CD8-positive, alpha-beta memory T cell (primary cell): ENCODE measurements at regions not wholly inside any gene's neighbourhood (a gene's known extent, or its start where the extent isn't known, plus 50 kb on each side); places are given as distances from the start of the nearest gene placed in this dataset.

Experiments
- CTCF ChIA-PET: fragments of 350-600 bp; sonication (Branson Sonifier 250); formaldehyde crosslinking; loops from one replicate; lab custom pipeline; 2021; ENCODE audit warnings: antibody characterized with exemption; lab: Charles Lee
- POLR2A ChIA-PET: fragments of 350-600 bp; sonication (Branson Sonifier 250); formaldehyde crosslinking; loops from one replicate; lab custom pipeline; 2021; ENCODE audit warnings: antibody characterized with exemption; lab: Charles Lee
- DNase-seq, 5 donors: peaks; one replicate each; pipeline versions ENCODE4 v3.0.0 to v3.0.0-alpha.2; 2020 to 2022; ENCODE audit warnings: mixed read lengths in 1 of 5
- H3K27ac ChIP-seq: one replicate; pipeline ENCODE4 v1.7.0; 2013; ENCODE audit warnings: low read depth, mild to moderate bottlenecking, low read length, moderate library complexity
- H3K27me3 ChIP-seq: 2 replicates; pipeline ENCODE4 v1.7.0; 2013; ENCODE audit warnings: low read length, mild to moderate bottlenecking; ENCODE audit not compliant: insufficient read depth, poor library complexity, severe bottlenecking
- H3K36me3 ChIP-seq: 2 replicates; pipeline ENCODE4 v1.7.0; 2013; ENCODE audit warnings: mild to moderate bottlenecking, low read length, moderate library complexity; ENCODE audit not compliant: insufficient read depth
- H3K4me1 ChIP-seq: 2 replicates; pipeline ENCODE4 v1.7.0; 2013; ENCODE audit warnings: mild to moderate bottlenecking, low read length, moderate library complexity; ENCODE audit not compliant: insufficient read depth
- H3K4me3 ChIP-seq: 2 replicates; pipeline ENCODE4 v1.7.0; 2013; ENCODE audit warnings: mild to moderate bottlenecking, low read length
- H3K9me3 ChIP-seq: 2 replicates; pipeline ENCODE4 v1.7.0; 2013; ENCODE audit warnings: mild to moderate bottlenecking, low read length
- H3K27ac Mint-ChIP-seq, 8 donors: one replicate each; pipeline ENCODE4 v1.8.0; 2020 to 2021; ENCODE audit warnings: mixed read lengths in 8 of 8, mild to moderate bottlenecking in 6 of 8, inconsistent platforms in 3 of 8, moderate library complexity in 3 of 8
- H3K27me3 Mint-ChIP-seq, 2 donors: one replicate each; pipeline ENCODE4 v1.8.0; 2020 to 2021; ENCODE audit warnings: mixed read lengths in 2 of 2, mild to moderate bottlenecking in 1 of 2, moderate library complexity in 1 of 2
- H3K36me3 Mint-ChIP-seq, 3 donors: one replicate each; pipeline ENCODE4 v1.8.0; 2020 to 2021; ENCODE audit warnings: mixed read lengths in 3 of 3, inconsistent platforms in 1 of 3, mild to moderate bottlenecking in 1 of 3
- H3K4me1 Mint-ChIP-seq, 3 donors: one replicate each; pipeline ENCODE4 v1.8.0; 2020 to 2021; ENCODE audit warnings: mixed read lengths in 3 of 3, inconsistent platforms in 1 of 3, mild to moderate bottlenecking in 1 of 3
- H3K4me3 Mint-ChIP-seq, 7 donors: one replicate each; pipeline ENCODE4 v1.8.0; 2020 to 2021; ENCODE audit warnings: mixed read lengths in 7 of 7, mild to moderate bottlenecking in 6 of 7, moderate library complexity in 4 of 7, inconsistent platforms in 2 of 7
- H3K9me3 Mint-ChIP-seq, 5 donors: one replicate each; pipeline ENCODE4 v1.8.0; 2020 to 2022; ENCODE audit warnings: mixed read lengths in 5 of 5, mild to moderate bottlenecking in 3 of 5, moderate library complexity in 2 of 5, inconsistent platforms in 1 of 5

GRCh38 chr21:43267391-43268085 is 98.7 kb downstream of the CRYAA start:
- H3K27me3 Mint-ChIP-seq, result peaks cover 8 to 19% of the 10 kb centered on the region in 2 donors
- H3K9me3 Mint-ChIP-seq, result no peaks in the 10 kb centered on the region
- no peaks in the 10 kb centered on the region for H3K36me3 Mint-ChIP-seq
- peaks cover 0 to 1% (median 0%) of the 10 kb centered on the region in 3 donors for H3K4me1 Mint-ChIP-seq
- Histone ChIP-seq H3K27ac (no peak overlapping the region), H3K27me3 (peaks cover 6% of the 10 kb centered on the region), H3K36me3 (no peaks in the 10 kb centered on the region), H3K4me3 (no peak overlapping the region), H3K9me3 (no peaks in the 10 kb centered on the region), H3K4me1 (no peaks in the 10 kb centered on the region)
- peak overlapping the region in 1 of 8 donors; percentile 70 for H3K27ac Mint-ChIP-seq
- no peak overlapping the region for H3K4me3 Mint-ChIP-seq
- ChIA-PET POLR2A (no interaction called here), CTCF (no interaction called here)
- peak in 1 of 5 donors; percentile 13 for DNase-seq

GRCh38 chr21:43266534-43266933 is 97.7 kb downstream of the CRYAA start:
- H3K27me3 Mint-ChIP-seq, result peaks cover 8 to 13% of the 10 kb centered on the region in 2 donors
- no peaks in the 10 kb centered on the region for H3K27me3 ChIP-seq
- H3K9me3 Mint-ChIP-seq, result no peaks in the 10 kb centered on the region
- H3K9me3 ChIP-seq, result no peaks in the 10 kb centered on the region
- POLR2A ChIA-PET, result no interaction called here
- no peaks in the 10 kb centered on the region for H3K36me3 ChIP-seq
- no peaks in the 10 kb centered on the region for H3K36me3 Mint-ChIP-seq
- H3K27ac ChIP-seq, result no peak overlapping the region
- CTCF ChIA-PET, result no interaction called here
- H3K4me3 Mint-ChIP-seq, result no peak overlapping the region
- peaks cover 0 to 1% (median 0%) of the 10 kb centered on the region in 3 donors for H3K4me1 Mint-ChIP-seq
- no peak overlapping the region for H3K27ac Mint-ChIP-seq
- peak in 1 of 5 donors; percentile 16 for DNase-seq
- H3K4me1 ChIP-seq, result no peaks in the 10 kb centered on the region
- no peak overlapping the region for H3K4me3 ChIP-seq

- Mint-ChIP-seq H3K4me3 (no peak overlapping the region), H3K9me3 (no peaks in the 10 kb centered on the region), H3K27ac (no peak overlapping the region)
Observed at GRCh38 chr21:43262427-43262826, 93.6 kb downstream of the CRYAA start.

More at GRCh38 chr21:43262427-43262826, 93.6 kb downstream of the CRYAA start:
- POLR2A ChIA-PET, result no interaction called here
- DNase-seq, result peak in 2 of 5 donors; percentile 8 to 47
- CTCF ChIA-PET, result no interaction called here
- Mint-ChIP-seq H3K36me3 (no peaks in the 10 kb centered on the region), H3K27me3 (peaks cover 0 to 3% of the 10 kb centered on the region in 2 donors), H3K4me1 (no peaks in the 10 kb centered on the region)
- H3K4me1 ChIP-seq, result no peaks in the 10 kb centered on the region
- no peaks in the 10 kb centered on the region for H3K36me3 ChIP-seq
- H3K27ac ChIP-seq, result no peak overlapping the region
- H3K9me3 ChIP-seq, result no peaks in the 10 kb centered on the region
- H3K27me3 ChIP-seq, result no peaks in the 10 kb centered on the region
- no peak overlapping the region for H3K4me3 ChIP-seq
